Suppressor macrophage treated with lipopolysaccharide for 1 hour (primary cell): ENCODE measurements at regions not wholly inside any gene's neighbourhood (a gene's known extent, or its start where the extent isn't known, plus 50 kb on each side); places are given as distances from the start of the nearest gene placed in this dataset.
"Not testable (repeated sequence)": the region's sequence is repeated elsewhere in the genome, so short reads cannot be mapped to it uniquely, and the experiment has no call there.

Source experiments
- DNase-seq, 3 donors: peaks; one replicate each; pipeline ENCODE4 v3.0.0-alpha.2; 2020 to 2022

DNA sequence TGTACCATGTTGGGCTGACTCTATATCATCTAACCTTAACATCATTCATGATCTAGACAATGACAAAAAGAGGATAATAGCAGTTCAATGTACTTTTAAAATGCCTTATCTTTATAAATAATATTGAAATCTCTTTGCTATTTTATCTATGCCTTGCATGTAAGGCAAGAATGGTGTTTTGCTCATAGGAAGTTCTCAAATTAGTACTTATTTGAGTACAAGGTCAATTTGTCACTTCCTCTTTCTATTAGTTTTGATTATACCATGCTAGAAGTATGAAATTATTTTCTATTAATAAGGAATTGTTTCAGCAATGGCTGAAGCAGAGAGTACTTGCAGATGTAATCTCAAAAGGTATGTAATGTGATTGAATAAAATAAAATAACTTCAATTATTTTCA, 1285.4 kb upstream of the TENM4 start:
- no peak for DNase-seq

- no peak for DNase-seq
These were observed 1283.5 kb upstream of the TENM4 start for GRCh38 chr11:80724366-80724765.

DNA sequence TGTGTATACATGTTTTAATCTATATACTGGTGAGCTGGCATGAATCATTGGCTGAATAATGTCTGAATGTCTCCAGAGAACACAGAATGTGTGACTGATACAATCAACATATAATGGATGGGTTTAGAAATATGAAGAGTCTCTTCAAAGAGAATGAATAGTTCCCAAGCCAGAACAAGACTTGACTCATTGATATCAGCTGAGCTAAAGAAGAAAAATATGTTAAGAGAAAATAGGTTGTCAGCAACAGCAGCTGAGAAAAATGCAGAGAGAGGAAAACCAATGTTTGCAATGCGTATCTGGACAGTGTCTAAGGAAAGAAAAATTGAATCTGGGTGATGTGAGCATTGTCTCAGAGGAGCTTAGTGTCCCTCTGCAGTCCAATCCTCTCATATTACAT, 1281.8 kb upstream of the TENM4 start:
- DNase-seq: no peak

DNA sequence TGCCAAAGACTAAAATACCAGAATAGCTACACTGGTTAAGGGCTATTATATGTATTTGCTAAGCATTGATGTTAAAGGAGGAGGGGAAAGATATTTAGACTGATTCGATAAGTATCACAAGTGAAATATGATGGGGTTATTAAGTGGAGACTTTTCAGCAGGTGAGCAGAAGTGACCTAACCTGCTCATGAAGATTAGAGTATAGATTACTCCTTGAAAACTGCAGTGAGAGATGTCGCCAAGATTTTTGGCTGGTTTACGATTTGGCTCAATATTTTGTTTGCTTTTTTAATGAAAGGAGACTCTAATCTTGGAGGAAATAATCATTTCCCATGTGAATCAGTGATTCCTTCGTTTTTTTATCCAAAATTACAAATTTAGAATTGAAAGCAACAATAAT, 1279.5 kb upstream of the TENM4 start:
- no peak for DNase-seq

DNA sequence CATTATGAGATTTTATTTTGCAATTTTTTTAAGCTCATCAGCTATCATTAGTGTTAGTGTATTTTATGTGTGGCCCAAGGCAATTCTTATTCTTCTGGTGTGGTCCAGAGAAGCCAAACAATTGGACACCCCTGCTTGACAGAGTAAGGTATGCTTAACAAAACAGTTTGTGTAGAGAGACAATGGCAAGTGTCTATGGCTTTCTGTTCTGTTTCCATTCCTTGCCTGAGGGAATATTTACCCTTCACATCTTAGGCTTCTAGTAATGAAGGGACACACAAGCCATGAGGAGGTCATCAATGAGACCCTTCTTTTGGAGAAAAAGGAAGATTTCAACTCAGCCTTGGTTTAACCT, 1278.4 kb upstream of the TENM4 start:
- DNase-seq: no peak

DNA sequence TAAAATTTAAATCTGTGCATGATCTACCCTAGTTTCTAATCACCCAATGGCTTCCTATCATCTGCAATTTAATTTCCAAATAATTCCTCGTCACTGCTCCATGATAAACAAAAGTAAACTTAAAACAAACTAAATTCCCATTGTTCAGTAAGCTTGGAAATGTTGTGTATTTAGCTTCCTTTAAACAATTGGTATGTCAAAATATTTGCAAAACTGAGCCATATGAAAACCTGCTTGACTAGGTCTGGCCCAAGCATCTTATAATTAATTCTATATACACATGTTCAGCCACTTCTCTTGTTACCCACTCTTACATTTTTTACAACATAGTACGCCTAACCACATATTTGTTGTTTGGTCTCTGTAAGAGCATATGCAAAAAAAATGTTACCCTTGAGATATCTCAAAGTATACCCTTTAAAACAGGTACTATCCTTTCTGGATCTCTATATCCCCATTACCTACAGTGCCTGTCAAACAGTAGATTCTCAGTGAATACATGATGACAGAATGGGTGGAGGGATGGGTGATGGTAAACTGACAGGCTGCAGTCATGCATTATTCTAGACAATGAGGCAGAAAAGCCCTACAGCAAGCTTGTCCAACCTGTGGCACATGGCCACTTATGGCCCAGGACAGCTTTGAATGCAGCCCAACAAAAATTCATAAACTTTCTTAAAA, 1277.9 kb upstream of the TENM4 start:
- DNase-seq: no peak

DNA sequence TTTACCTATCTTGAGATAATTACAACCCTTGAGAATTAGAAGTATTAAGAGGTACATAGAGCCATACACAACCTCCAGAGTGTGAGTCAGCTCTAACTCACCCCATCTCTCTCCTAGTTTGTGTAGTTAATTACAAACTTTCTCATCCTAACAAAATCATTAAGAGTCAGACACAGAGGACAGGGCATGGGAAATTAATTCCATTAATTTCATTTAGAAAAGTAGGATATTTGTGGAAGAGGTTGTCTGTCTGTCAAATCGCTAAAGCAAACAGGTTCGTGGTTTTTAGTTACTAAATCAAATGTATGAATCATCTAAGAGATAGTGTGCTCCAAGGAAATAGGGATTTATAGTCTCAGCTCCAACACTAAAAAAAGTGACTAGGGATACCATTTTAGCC, 1261.4 kb upstream of the TENM4 start:
- DNase-seq: no peak

GRCh38 chr11:80700386-80700785, 1259.6 kb upstream of the TENM4 start:
- no peak for DNase-seq

DNA sequence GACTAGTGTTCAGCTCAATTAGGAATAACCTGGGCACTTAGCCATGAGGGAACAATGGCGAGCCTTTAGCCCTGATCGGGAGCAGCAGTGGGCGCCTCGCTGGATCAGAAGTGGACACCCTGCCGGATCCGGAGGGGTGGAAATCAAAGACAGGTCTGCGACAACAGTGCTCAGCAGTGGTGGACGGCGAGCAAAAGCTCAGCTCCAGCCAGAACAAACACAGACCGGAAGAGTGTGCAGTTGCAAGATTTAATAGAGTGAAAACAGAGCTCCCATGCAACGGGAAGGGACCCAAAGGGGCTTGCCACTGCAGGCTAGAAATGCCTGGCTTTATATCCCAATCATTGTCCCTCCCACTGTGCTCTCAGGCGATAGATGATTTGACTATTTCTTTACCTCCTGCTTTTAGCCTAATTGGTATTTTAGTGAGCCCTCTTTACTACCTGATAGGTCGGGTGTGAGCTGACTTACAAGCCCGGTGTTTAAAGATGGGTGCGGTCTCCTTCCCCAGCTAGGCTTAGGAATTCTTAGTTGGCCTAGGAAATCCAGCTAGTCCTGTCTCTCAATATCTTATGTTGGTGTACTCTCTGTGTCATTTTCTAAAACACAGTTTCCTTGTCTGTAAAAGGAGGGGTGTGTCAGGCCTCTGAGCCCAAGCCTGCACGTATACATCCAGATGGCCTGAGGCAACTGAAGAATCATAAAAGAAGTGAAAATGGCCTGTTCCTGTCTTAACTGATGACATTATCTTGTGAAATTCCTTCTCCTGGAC, 1258.8 kb upstream of the TENM4 start:
- DNase-seq: not testable (repeated sequence)

DNA sequence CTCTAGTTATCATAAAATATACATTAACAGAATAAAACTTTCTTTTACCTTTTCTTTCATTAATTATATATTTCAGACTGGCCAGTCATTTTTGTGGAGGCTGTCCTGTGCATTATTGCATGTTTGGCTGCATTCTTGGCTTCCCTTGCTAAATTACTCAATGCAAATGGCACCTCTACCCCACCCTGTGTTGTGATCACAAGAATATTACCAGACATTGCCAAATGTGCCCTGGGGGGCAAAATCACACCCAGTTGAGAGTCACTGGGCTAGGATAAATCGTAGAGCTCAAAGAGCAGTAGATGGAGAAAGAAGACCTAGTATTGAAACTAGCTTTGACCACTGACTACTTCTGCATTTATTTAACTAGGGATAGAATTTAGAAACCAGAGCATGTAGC, 1257.8 kb upstream of the TENM4 start:
- no peak for DNase-seq

- no peak for DNase-seq
These were observed 1253.6 kb upstream of the TENM4 start for GRCh38 chr11:80694385-80694784.

GRCh38 chr11:80687941-80688340, 1247.1 kb upstream of the TENM4 start:
- no peak for DNase-seq

GRCh38 chr11:80686889-80687288, 1246.1 kb upstream of the TENM4 start:
- DNase-seq: no peak

- no peak for DNase-seq
These were observed 1232.7 kb upstream of the TENM4 start for GRCh38 chr11:80673566-80673965.

GRCh38 chr11:80669620-80670019, 1228.8 kb upstream of the TENM4 start:
- no peak for DNase-seq

GRCh38 chr11:80668039-80668438, 1227.2 kb upstream of the TENM4 start:
- no peak for DNase-seq

DNA sequence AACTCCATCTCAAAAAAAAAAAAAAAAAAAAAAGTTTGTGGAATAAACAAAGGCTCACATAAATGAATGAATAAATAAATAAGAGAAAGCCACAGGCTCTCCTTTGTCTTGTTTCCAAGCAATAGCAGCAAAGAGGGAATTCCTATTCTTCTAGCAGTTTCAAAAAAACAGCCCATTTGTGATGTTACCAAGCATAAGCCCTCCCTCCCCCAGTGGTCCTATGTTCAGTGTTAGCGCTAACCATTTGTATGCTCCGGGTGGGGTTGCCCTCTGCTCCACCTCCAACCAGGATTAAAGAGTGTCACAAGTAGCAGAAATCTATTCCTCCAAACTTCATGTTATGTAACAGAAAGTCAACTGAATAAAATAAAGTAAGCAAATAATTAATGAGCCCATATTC, 1215.0 kb upstream of the TENM4 start:
- no peak for DNase-seq

DNA sequence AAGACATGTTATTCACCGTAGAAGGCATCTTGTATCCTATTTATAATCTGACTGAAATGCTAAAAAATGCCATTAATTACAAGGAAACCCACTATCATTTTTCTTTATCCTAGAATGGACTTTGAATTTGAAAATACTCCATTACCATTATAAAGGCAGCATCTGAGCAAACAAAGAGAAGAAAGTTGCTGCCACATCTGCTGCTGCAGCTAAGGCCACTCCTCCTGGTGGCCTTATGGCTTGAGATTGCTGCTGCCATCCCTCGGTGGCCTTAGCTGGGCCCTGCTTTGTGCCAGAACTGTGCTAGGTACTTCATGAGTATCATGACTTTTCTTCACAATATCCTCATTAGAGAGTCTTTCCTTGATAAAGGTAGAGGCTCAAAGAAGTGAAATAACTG, 1210.1 kb upstream of the TENM4 start:
- DNase-seq: no peak

DNA sequence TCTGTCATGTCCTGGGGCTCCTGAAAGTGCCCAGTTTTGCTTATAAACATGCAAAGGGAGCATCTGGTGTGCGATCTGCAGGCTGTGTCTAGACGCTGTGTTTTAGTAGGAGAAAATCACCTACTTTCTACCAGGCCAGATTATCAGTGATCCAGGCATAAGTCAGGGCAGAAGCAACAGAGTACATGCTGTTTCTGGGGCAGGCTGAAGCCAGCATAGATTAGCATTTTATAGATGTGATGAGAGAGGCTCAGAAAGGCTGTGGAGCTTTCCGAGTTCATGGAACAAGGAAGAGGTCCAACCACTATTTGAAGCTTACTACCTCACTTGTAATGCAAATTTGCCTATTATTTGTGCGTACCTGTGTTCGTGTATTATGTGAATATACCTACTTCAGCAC, 1208.4 kb upstream of the TENM4 start:
- DNase-seq: no peak

DNA sequence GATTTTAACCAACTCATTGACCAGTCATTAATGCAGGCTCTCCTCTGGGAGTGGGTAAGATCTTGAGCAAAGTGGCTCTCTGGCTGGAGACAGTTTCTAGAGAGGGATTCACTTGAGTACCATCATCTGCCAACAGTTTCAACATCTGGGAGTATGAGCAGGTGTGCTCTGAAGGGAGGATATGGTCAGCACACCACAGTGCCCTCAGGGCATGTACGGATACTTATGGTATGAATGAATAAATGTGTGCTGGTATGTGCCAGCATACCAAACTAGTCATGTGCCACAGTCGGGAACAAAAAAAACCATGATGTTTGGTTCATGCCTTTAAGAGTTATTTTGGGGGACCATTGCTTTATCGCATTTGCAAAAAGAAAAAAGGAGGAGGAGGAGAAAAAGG, 1197.5 kb upstream of the TENM4 start:
- DNase-seq: no peak

GRCh38 chr11:80637571-80637970, 1196.7 kb upstream of the TENM4 start:
- DNase-seq: no peak

DNA sequence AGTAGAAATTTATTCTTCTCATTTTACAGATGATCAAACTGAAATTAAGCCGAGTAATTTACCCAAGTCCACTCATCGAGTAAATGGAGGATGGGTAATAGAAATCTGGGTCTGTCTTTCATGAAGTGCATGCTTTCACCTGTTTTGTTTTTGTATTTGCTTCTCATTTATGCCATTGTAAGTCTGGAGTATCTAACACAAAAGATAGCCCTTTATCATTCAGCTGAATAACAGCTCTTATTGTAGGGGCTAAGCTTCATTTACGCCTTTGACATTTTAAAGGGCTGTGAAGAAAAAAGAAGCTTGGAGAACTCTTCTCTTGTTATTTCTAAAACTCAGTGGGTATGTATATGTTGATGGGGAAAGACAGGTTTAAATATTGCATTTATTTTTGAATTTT, 1196.2 kb upstream of the TENM4 start:
- no peak for DNase-seq

- no peak for DNase-seq
These were observed 1194.3 kb upstream of the TENM4 start for GRCh38 chr11:80635178-80635577.

- DNase-seq: no peak
These were observed 1191.9 kb upstream of the TENM4 start for GRCh38 chr11:80632691-80633090.

- DNase-seq: no peak
These were observed 1191.3 kb upstream of the TENM4 start for GRCh38 chr11:80632156-80632555.
